ENCODE measurements at regions not wholly inside any gene's neighbourhood (a gene's known extent, or its start where the extent isn't known, plus 50 kb on each side); places are given as distances from the start of the nearest gene placed in this dataset.

GRCh38 chr10:52895059-52895458 lies 122.5 kb upstream of the MBL2 start:
- TF ChIP-seq EZH2 (IDR thresholded peaks at IDR 0.05; ENCODE audit: borderline replicate concordance, insufficient read depth, low read length, poor library complexity, severe bottlenecking): no peak
- TF ChIP-seq EP300 (conservative IDR thresholded peaks at IDR 0.05; ENCODE audit: poor library complexity, severe bottlenecking): no peak
- no peak for TF ChIP-seq CTCF (IDR thresholded peaks at IDR 0.05; ENCODE audit: poor library complexity, severe bottlenecking)
- TF ChIP-seq POLR2AphosphoS5 (IDR thresholded peaks at IDR 0.05): no peak
- no peak for TF ChIP-seq TAF1 (IDR thresholded peaks at IDR 0.05; ENCODE audit: low read depth)
- no peak for TF ChIP-seq RAD21 (conservative IDR thresholded peaks at IDR 0.05)
